K562 (cell line): ENCODE measurements at regions not wholly inside any gene's neighbourhood (a gene's known extent, or its start where the extent isn't known, plus 50 kb on each side); places are given as distances from the start of the nearest gene placed in this dataset.

Experiments used
- ATAC-seq: fragments of 200-7000 bp; cut with Tn5 transposase; 3 replicates; pipeline ENCODE4 v1.9.1; 2020; ENCODE audit warnings: moderate library complexity
- BruUV-seq: library from RNA; stranded (reverse); fragments of 400-500 nt; replicated peaks from 2 replicates; lab custom pipeline; 2021; lab: Mats Ljungman, UMichigan
- CTCF ChIA-PET: fragments of 300-600 bp; formaldehyde crosslinking; extraction: SDS; loops from one replicate; lab custom pipeline; 2021; ENCODE audit warnings: low intra/inter-chr PET ratio; lab: Yijun Ruan, JAX
- POLR2A ChIA-PET: fragments of 300-600, 350-650 bp; sonication (Branson Sonifier 250); formaldehyde crosslinking; extraction: SDS; loops from one replicate; lab custom pipeline; 2021; ENCODE audit warnings: antibody characterized with exemption, inconsistent platforms; lab: Yijun Ruan, JAX
- DNase-seq, 4 experiments: peaks; one replicate each; pipeline versions ENCODE4 v3.0.0 to v3.0.0-alpha.2; 2011 to 2018; ENCODE audit warnings: low spot score in 3 of 4, mixed read lengths in 3 of 4; ENCODE audit errors: extremely low read depth in 1 of 4
- FAIRE-seq: peaks from 2 replicates; lab custom pipeline; 2011; peaks lifted over from hg19 to GRCh38; lab: Jason Lieb, UNC
- H2AFZ ChIP-seq: 2 replicates; pipeline ENCODE4 v1.6.0; 2011; ENCODE audit warnings: low read depth, low read length, control low read depth, inconsistent platforms
- H3K27ac ChIP-seq: fragments of 200-600 bp; 3 replicates; pipeline ENCODE4 v1.8.0; 2011; ENCODE audit warnings: low read depth, mild to moderate bottlenecking, control low read depth, inconsistent platforms, low read length, moderate library complexity, mixed read lengths; ENCODE audit errors: extremely low read depth
- H3K27me3 ChIP-seq, 2 experiments: fragments of 300-600 bp in 1 of 2; 2 replicates in 1 of 2; 3 replicates in 1 of 2; pipeline versions ENCODE4 v1.6.0 to v1.8.0; 2011; ENCODE audit warnings: inconsistent platforms in 2 of 2, low read length in 2 of 2, mild to moderate bottlenecking in 1 of 2, mixed read lengths in 1 of 2, moderate library complexity in 1 of 2; ENCODE audit not compliant: control insufficient read depth in 2 of 2, insufficient read depth in 2 of 2
- H3K36me3 ChIP-seq: fragments of 300-600 bp; 3 replicates; pipeline ENCODE4 v1.8.0; 2011; ENCODE audit warnings: mild to moderate bottlenecking, low read length, inconsistent platforms; ENCODE audit not compliant: control insufficient read depth, insufficient read depth
- H3K4me1 ChIP-seq, 2 experiments: fragments of 200-600 bp in 1 of 2; replicated peaks in 1 of 2; 2 replicates in 1 of 2; 3 replicates in 1 of 2; pipeline versions ENCODE4 v1.5.1 to v1.8.0; 2011; ENCODE audit warnings: inconsistent platforms in 2 of 2, low read length in 2 of 2, mild to moderate bottlenecking in 1 of 2, mixed read lengths in 1 of 2, moderate library complexity in 1 of 2; ENCODE audit not compliant: control insufficient read depth in 2 of 2, insufficient read depth in 2 of 2
- H3K4me2 ChIP-seq: 2 replicates; pipeline ENCODE4 v1.6.1; 2011; ENCODE audit warnings: low read length, control low read depth, inconsistent platforms, mixed read lengths; ENCODE audit not compliant: insufficient read depth
- H3K4me3 ChIP-seq: fragments of 200-600 bp; sonication (generic), shearing (Covaris generic); 2 replicates; pipeline ENCODE4 v1.5.1; 2016; ENCODE audit warnings: control low read depth, inconsistent platforms
- H3K79me2 ChIP-seq: fragments of 200-600 bp; 3 replicates; pipeline ENCODE4 v1.8.0; 2011; ENCODE audit warnings: low read length, inconsistent platforms; ENCODE audit not compliant: control insufficient read depth, insufficient read depth
- H3K9ac ChIP-seq, 2 experiments: 2 replicates each; pipeline versions ENCODE4 v1.6.0 to v1.6.1; 2011; ENCODE audit warnings: low read depth in 2 of 2, low read length in 2 of 2, control low read depth in 1 of 2, inconsistent platforms in 1 of 2, mild to moderate bottlenecking in 1 of 2, mixed read lengths in 1 of 2; ENCODE audit not compliant: insufficient read depth in 1 of 2
- H3K9me1 ChIP-seq: one replicate; pipeline ENCODE4 v1.6.0; 2011; ENCODE audit warnings: inconsistent platforms, mild to moderate bottlenecking, low read length, moderate library complexity; ENCODE audit not compliant: control insufficient read depth, insufficient read depth
- H3K9me3 ChIP-seq: replicated peaks from 2 replicates; pipeline ENCODE4 v1.5.1; 2011; ENCODE audit warnings: low read depth, low read length, inconsistent platforms; ENCODE audit not compliant: control insufficient read depth, insufficient read depth
- H4K20me1 ChIP-seq: replicated peaks from 2 replicates; pipeline ENCODE4 v1.6.1; 2011; ENCODE audit warnings: low read length, inconsistent platforms, mixed read lengths; ENCODE audit not compliant: control insufficient read depth, insufficient read depth
- FOXJ2 ChIP-seq: fragments of 200-800 bp; sonication (Bioruptor generic); IDR thresholded peaks from 2 replicates; pipeline ENCODE4 v1.6.1; 2016; ENCODE audit warnings: missing genetic modification characterization, missing compliant biosample characterization
- HDAC2 ChIP-seq: fragments of 450-650 bp; IDR thresholded peaks from 2 replicates; pipeline ENCODE4 v1.6.1; 2016; ENCODE audit warnings: mild to moderate bottlenecking
- HOXB6 ChIP-seq: fragments of 250-450 bp; sonication (Bioruptor Pico); IDR thresholded peaks from 2 replicates; pipeline ENCODE4 v1.5.1; 2022; ENCODE audit warnings: mild to moderate bottlenecking, borderline replicate concordance
- MBD2 ChIP-seq: sonication (generic); IDR thresholded peaks from 2 replicates; pipeline ENCODE4 v1.6.1; 2016; ENCODE audit warnings: low read depth, borderline replicate concordance
- NCOA4 ChIP-seq: fragments of 450-650 bp; IDR thresholded peaks from 2 replicates; pipeline ENCODE4 v1.6.1; 2018; ENCODE audit warnings: mild to moderate bottlenecking; ENCODE audit not compliant: partially characterized antibody
- RBM15 ChIP-seq: fragments of 200-400 bp; formaldehyde crosslinking; IDR thresholded peaks from 2 replicates; pipeline ENCODE4 v1.6.1; 2018; ENCODE audit warnings: mild to moderate bottlenecking, low read length, moderate library complexity; ENCODE audit not compliant: insufficient read depth
- TGIF2 ChIP-seq: sonication (generic); formaldehyde crosslinking; IDR thresholded peaks from 2 replicates; pipeline ENCODE4 v1.8.1; 2022; ENCODE audit warnings: mild to moderate bottlenecking, missing genetic modification reagents, moderate library complexity
- XRCC4 ChIP-seq: IDR thresholded peaks from one replicate; pipeline ENCODE4 v1.6.1; 2011; ENCODE audit not compliant: insufficient read depth, insufficient read length; ENCODE audit errors: extremely low read depth
- ZBTB17 ChIP-seq: fragments of 450-650 bp; formaldehyde crosslinking; IDR thresholded peaks from 2 replicates; pipeline ENCODE4 v1.4.0; 2020; ENCODE audit warnings: mild to moderate bottlenecking
- ZBTB8A ChIP-seq: fragments of 450-650 bp; IDR thresholded peaks from 2 replicates; pipeline ENCODE4 v1.6.1; 2018; ENCODE audit warnings: mild to moderate bottlenecking, moderate library complexity; ENCODE audit not compliant: partially characterized antibody
- ZNF121 ChIP-seq: sonication (generic); formaldehyde crosslinking; conservative IDR thresholded peaks from 2 replicates; pipeline ENCODE4 v1.8.0; 2022; ENCODE audit warnings: missing genetic modification reagents
- ZNF316 ChIP-seq: fragments of 450-650 bp; IDR thresholded peaks from 2 replicates; pipeline ENCODE4 v1.6.1; 2016
- WGBS: fragments of 100-300 bp; shearing (Covaris generic); methylation state at CpG from one replicate; pipeline ENCODE4 v1.1.6; 2016; ENCODE audit warnings: low coverage, mixed read lengths; ENCODE audit not compliant: insufficient coverage; ENCODE audit errors: missing lambda C conversion rate; 5-methylcytosine and 5-hydroxymethylcytosine counted together
- in situ Hi-C: fragments of 300-500 bp; cut with MboI; formaldehyde crosslinking; loops from 4 replicates; pipeline ENCODE4 v1.15.0; 2018; ENCODE audit warnings: inconsistent platforms, mixed read lengths
- intact Hi-C: fragments of 100-400 bp; cut with micrococcal nuclease; formaldehyde crosslinking; loops from 2 replicates; pipeline ENCODE4 v1.14.2; 2022
- TF ChIP-seq, protein P1 (sequence below): fragments of 450-650 bp; formaldehyde crosslinking; IDR thresholded peaks from 2 replicates; pipeline ENCODE4 v1.4.0; 2020; ENCODE audit warnings: mild to moderate bottlenecking, mixed read lengths
- TF ChIP-seq, protein P2 (sequence below): sonication (generic); formaldehyde crosslinking; IDR thresholded peaks from 2 replicates; pipeline ENCODE4 v1.4.0; 2020; ENCODE audit warnings: mild to moderate bottlenecking, missing genetic modification reagents
- TF ChIP-seq, protein P3 (sequence below): fragments of 250-450 bp; sonication (Bioruptor Pico); IDR thresholded peaks from 2 replicates; pipeline ENCODE4 v1.5.0; 2022; ENCODE audit warnings: mild to moderate bottlenecking
- TF ChIP-seq, protein P4 (sequence below): fragments of 250-450 bp; sonication (Bioruptor Pico); IDR thresholded peaks from 2 replicates; pipeline ENCODE4 v1.5.0; 2020; ENCODE audit warnings: mild to moderate bottlenecking

DNA sequence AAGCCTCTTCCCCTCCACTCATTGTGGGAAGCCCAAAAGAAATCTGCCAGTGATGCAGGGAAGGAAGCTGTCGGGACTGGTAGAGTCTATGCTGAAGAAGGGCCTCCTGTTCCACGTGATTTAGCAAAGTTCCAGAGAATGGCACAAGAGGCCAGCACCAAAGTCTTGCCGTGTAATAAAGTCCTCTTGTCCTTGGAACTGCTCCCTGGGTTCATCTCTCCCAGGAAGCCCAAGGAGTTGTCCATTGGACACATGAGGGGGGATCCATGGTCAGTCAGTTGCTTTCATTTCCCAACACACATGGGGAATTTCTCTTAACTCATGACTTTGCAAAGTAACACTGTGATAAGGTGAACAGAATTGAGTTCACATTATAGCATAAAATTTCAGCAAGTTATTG, 116.1 kb upstream of the RAB4A start (continued):
- TF ChIP-seq, protein P1, sequence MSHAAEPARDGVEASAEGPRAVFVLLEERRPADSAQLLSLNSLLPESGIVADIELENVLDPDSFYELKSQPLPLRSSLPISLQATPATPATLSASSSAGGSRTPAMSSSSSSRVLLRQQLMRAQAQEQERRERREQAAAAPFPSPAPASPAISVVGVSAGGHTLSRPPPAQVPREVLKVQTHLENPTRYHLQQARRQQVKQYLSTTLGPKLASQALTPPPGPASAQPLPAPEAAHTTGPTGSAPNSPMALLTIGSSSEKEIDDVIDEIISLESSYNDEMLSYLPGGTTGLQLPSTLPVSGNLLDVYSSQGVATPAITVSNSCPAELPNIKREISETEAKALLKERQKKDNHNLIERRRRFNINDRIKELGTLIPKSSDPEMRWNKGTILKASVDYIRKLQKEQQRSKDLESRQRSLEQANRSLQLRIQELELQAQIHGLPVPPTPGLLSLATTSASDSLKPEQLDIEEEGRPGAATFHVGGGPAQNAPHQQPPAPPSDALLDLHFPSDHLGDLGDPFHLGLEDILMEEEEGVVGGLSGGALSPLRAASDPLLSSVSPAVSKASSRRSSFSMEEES (CRISPR knock-in tag), result no peak
- TF ChIP-seq NCOA4, result no peak

DNA sequence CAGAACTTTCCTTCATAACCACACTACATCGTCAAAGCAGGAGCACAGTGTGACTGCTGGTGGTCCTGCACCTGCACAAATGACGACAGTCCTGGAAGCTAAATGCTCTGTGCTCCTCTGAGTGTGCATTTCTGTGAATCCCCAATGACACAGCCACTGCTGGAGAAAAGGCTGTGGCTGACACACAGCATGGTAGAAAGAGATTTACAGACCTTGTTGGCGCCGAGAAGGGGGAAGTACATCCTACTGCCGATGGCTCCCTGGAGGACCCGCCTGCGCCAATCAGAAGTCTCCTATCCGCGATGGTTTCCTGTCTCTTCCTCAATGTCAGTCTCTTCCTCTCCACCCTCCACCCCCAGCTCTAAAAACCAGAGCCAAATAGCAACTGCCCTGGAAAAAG, 115.4 kb upstream of the RAB4A start:
- Histone ChIP-seq H3K9me3 (no peaks in the 10 kb centered on the region), H3K9me1 (no peaks in the 10 kb centered on the region), H3K79me2 (no peaks in the 10 kb centered on the region), H2AFZ (no peak overlapping the region), H3K4me2 (no peak overlapping the region), H3K9ac (no peak overlapping the region), H3K27ac (no peak overlapping the region), H3K4me1 (no peaks in the 10 kb centered on the region), H4K20me1 (no peaks in the 10 kb centered on the region), H3K4me3 (no peak overlapping the region), H3K27me3 (peaks cover 11 to 29% of the 10 kb centered on the region in 2 experiments; a peak in 4 of 5 replicates), H3K36me3 (no peaks in the 10 kb centered on the region)
- in situ Hi-C loops (no loop called here), intact Hi-C loops (no loop called here)
- ChIA-PET CTCF (interaction anchor here (0.6 kb wide), 1 partner anchor 336 kb away, joined by 3 read pairs; no protein-coding TSS in a partner anchor), POLR2A (interaction anchor here (1.3 to 2.0 kb wide), 2 partner anchors 7 to 29 kb away, joined by 4 read pairs; no protein-coding TSS in a partner anchor)
- no TSS peak for BruUV-seq
- WGBS, result 0% methylated on average over 9 of the region's 9 CpGs
- ATAC-seq (no peak), FAIRE-seq (no peak), DNase-seq (no peak)
- TF ChIP-seq HOXB6 (no peak), ZNF121 (CRISPR knock-in tag) (no peak), HDAC2 (no peak), RBM15 (no peak), FOXJ2 (tag) (no peak), ZBTB8A (no peak), XRCC4 (no peak), ZBTB17 (CRISPR knock-in tag) (no peak), ZNF316 (no peak), MBD2 (no peak), TGIF2 (CRISPR knock-in tag) (no peak)
- TF ChIP-seq, protein P2, sequence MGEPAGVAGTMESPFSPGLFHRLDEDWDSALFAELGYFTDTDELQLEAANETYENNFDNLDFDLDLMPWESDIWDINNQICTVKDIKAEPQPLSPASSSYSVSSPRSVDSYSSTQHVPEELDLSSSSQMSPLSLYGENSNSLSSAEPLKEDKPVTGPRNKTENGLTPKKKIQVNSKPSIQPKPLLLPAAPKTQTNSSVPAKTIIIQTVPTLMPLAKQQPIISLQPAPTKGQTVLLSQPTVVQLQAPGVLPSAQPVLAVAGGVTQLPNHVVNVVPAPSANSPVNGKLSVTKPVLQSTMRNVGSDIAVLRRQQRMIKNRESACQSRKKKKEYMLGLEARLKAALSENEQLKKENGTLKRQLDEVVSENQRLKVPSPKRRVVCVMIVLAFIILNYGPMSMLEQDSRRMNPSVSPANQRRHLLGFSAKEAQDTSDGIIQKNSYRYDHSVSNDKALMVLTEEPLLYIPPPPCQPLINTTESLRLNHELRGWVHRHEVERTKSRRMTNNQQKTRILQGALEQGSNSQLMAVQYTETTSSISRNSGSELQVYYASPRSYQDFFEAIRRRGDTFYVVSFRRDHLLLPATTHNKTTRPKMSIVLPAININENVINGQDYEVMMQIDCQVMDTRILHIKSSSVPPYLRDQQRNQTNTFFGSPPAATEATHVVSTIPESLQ (CRISPR knock-in tag), result no peak
- TF ChIP-seq, protein P3, sequence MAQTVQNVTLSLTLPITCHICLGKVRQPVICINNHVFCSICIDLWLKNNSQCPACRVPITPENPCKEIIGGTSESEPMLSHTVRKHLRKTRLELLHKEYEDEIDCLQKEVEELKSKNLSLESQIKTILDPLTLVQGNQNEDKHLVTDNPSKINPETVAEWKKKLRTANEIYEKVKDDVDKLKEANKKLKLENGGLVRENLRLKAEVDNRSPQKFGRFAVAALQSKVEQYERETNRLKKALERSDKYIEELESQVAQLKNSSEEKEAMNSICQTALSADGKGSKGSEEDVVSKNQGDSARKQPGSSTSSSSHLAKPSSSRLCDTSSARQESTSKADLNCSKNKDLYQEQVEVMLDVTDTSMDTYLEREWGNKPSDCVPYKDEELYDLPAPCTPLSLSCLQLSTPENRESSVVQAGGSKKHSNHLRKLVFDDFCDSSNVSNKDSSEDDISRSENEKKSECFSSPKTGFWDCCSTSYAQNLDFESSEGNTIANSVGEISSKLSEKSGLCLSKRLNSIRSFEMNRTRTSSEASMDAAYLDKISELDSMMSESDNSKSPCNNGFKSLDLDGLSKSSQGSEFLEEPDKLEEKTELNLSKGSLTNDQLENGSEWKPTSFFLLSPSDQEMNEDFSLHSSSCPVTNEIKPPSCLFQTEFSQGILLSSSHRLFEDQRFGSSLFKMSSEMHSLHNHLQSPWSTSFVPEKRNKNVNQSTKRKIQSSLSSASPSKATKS, result no peak
- TF ChIP-seq, protein P4, sequence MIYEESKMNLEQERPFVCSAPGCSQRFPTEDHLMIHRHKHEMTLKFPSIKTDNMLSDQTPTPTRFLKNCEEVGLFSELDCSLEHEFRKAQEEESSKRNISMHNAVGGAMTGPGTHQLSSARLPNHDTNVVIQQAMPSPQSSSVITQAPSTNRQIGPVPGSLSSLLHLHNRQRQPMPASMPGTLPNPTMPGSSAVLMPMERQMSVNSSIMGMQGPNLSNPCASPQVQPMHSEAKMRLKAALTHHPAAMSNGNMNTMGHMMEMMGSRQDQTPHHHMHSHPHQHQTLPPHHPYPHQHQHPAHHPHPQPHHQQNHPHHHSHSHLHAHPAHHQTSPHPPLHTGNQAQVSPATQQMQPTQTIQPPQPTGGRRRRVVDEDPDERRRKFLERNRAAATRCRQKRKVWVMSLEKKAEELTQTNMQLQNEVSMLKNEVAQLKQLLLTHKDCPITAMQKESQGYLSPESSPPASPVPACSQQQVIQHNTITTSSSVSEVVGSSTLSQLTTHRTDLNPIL, result no peak
